GM23338 (cell line): ENCODE measurements at regions not wholly inside any gene's neighbourhood (a gene's known extent, or its start where the extent isn't known, plus 50 kb on each side); places are given as distances from the start of the nearest gene placed in this dataset.

Source experiments
- ATAC-seq: fragments of 200-7000 bp; cut with Tn5 transposase; 3 replicates; pipeline ENCODE4 v1.9.1; 2020
- DNase-seq: peaks from one replicate; pipeline ENCODE4 v3.0.0-alpha.2; 2015; ENCODE audit warnings: low spot score
- H2AFZ ChIP-seq: fragments of 200-600 bp; sonication (generic); 2 replicates; pipeline ENCODE4 v1.8.0; 2016; ENCODE audit warnings: antibody characterized with exemption, mild to moderate bottlenecking, moderate library complexity
- H3F3A ChIP-seq: fragments of 200-600 bp; sonication (generic); replicated peaks from 2 replicates; pipeline ENCODE4 v1.8.0; 2017; ENCODE audit warnings: antibody characterized with exemption, mixed run types, low read depth
- H3K27ac ChIP-seq: fragments of 200-600 bp; sonication (generic); 2 replicates; pipeline ENCODE4 v1.6.1; 2016; ENCODE audit warnings: low read depth
- H3K27me3 ChIP-seq: fragments of 200-600 bp; sonication (generic); 2 replicates; pipeline ENCODE4 v1.8.0; 2016; ENCODE audit warnings: mild to moderate bottlenecking, mixed run types, moderate library complexity; ENCODE audit not compliant: insufficient read depth
- H3K36me3 ChIP-seq: fragments of 200-600 bp; sonication (generic); 2 replicates; pipeline ENCODE4 v1.8.0; 2016; ENCODE audit warnings: mild to moderate bottlenecking; ENCODE audit not compliant: insufficient read depth
- H3K4me1 ChIP-seq: fragments of 200-600 bp; sonication (generic); 2 replicates; pipeline ENCODE4 v1.8.0; 2016; ENCODE audit warnings: mild to moderate bottlenecking, moderate library complexity; ENCODE audit not compliant: insufficient read depth
- H3K4me2 ChIP-seq: fragments of 200-600 bp; sonication (generic); 2 replicates; pipeline ENCODE4 v1.7.1; 2017; ENCODE audit warnings: mixed run types
- H3K4me3 ChIP-seq: fragments of 200-600 bp; sonication (generic); 2 replicates; pipeline ENCODE4 v1.6.1; 2016; ENCODE audit warnings: mixed run types
- H3K79me2 ChIP-seq: fragments of 200-600 bp; sonication (generic); replicated peaks from 2 replicates; pipeline ENCODE4 v1.8.0; 2017; ENCODE audit warnings: mild to moderate bottlenecking; ENCODE audit not compliant: insufficient read depth
- H3K9me2 ChIP-seq: fragments of 200-600 bp; sonication (generic); 2 replicates; pipeline ENCODE4 v1.8.0; 2017; ENCODE audit not compliant: insufficient read depth
- H4K20me1 ChIP-seq: fragments of 200-600 bp; sonication (generic); replicated peaks from 2 replicates; pipeline ENCODE4 v1.8.0; 2017; ENCODE audit warnings: mild to moderate bottlenecking; ENCODE audit not compliant: insufficient read depth
- H3K27ac Mint-ChIP-seq: 2 replicates; pipeline ENCODE4 v1.8.0; 2020; ENCODE audit warnings: inconsistent platforms, mild to moderate bottlenecking, moderate library complexity, mixed read lengths
- H3K27me3 Mint-ChIP-seq: 3 replicates; pipeline ENCODE4 v1.8.0; 2022; ENCODE audit warnings: low read depth, mild to moderate bottlenecking, moderate library complexity, mixed read lengths, inconsistent platforms; ENCODE audit not compliant: insufficient read depth, poor library complexity
- H3K36me3 Mint-ChIP-seq: 3 replicates; pipeline ENCODE4 v1.8.0; 2021; ENCODE audit warnings: low read depth, mild to moderate bottlenecking, inconsistent platforms, moderate library complexity, mixed read lengths
- H3K4me1 Mint-ChIP-seq: 3 replicates; pipeline ENCODE4 v1.8.0; 2020; ENCODE audit warnings: mild to moderate bottlenecking, inconsistent platforms, mixed read lengths
- H3K4me3 Mint-ChIP-seq: 3 replicates; pipeline ENCODE4 v1.8.0; 2021; ENCODE audit warnings: moderate library complexity, mild to moderate bottlenecking, inconsistent platforms, mixed read lengths
- H3K9me3 Mint-ChIP-seq: 3 replicates; pipeline ENCODE4 v1.8.0; 2020; ENCODE audit warnings: moderate library complexity, mild to moderate bottlenecking, inconsistent platforms, mixed read lengths
- EZH2 ChIP-seq: fragments of 200-600 bp; sonication (generic); IDR thresholded peaks from one replicate; pipeline ENCODE4 v1.8.0; 2017; ENCODE audit warnings: antibody characterized with exemption, mild to moderate bottlenecking, low read depth; ENCODE audit not compliant: unreplicated experiment
- EZH2phosphoT487 ChIP-seq: fragments of 200-600 bp; sonication (generic); IDR thresholded peaks from one replicate; pipeline ENCODE4 v1.8.1; 2018; ENCODE audit warnings: antibody characterized with exemption; ENCODE audit not compliant: unreplicated experiment
- JUNB ChIP-seq: IDR thresholded peaks from one replicate; pipeline ENCODE4 v1.6.1; 2016; ENCODE audit warnings: antibody characterized with exemption; ENCODE audit not compliant: unreplicated experiment
- NANOG ChIP-seq: IDR thresholded peaks from 2 replicates; pipeline ENCODE4 v1.6.1; 2016; ENCODE audit warnings: antibody characterized with exemption, borderline replicate concordance
- POLR2AphosphoS5 ChIP-seq: IDR thresholded peaks from 2 replicates; pipeline ENCODE4 v1.6.1; 2016; ENCODE audit warnings: antibody characterized with exemption, low read depth
- STAT1 ChIP-seq: IDR thresholded peaks from one replicate; pipeline ENCODE4 v1.6.1; 2016; ENCODE audit warnings: antibody characterized with exemption; ENCODE audit not compliant: unreplicated experiment
- ZNF114 ChIP-seq: fragments of 250-450 bp; sonication (Bioruptor Pico); IDR thresholded peaks from 2 replicates; pipeline ENCODE4 v1.5.0; 2020; ENCODE audit warnings: mild to moderate bottlenecking, moderate library complexity
- ZNF331 ChIP-seq: fragments of 250-450 bp; sonication (Bioruptor Pico); IDR thresholded peaks from 2 replicates; pipeline ENCODE4 v1.5.0; 2020; ENCODE audit warnings: low read depth, mild to moderate bottlenecking, moderate library complexity
- TF ChIP-seq, protein P1 (sequence below): IDR thresholded peaks from 2 replicates; pipeline ENCODE4 v1.6.1; 2016; ENCODE audit warnings: antibody characterized with exemption
- TF ChIP-seq, protein P2 (sequence below): IDR thresholded peaks from one replicate; pipeline ENCODE4 v1.6.1; 2018; ENCODE audit warnings: antibody characterized with exemption; ENCODE audit not compliant: unreplicated experiment
- TF ChIP-seq, protein P3 (sequence below): fragments of 250-450 bp; sonication (Bioruptor Pico); IDR thresholded peaks from 2 replicates; pipeline ENCODE4 v1.5.0; 2020; ENCODE audit warnings: mild to moderate bottlenecking, moderate library complexity
- TF ChIP-seq, protein P4 (sequence below), 2 experiments: fragments of 200-600 bp in 1 of 2; sonication (generic) in 1 of 2; conservative IDR thresholded peaks; 2 replicates each; pipeline versions ENCODE4 v1.5.1 to v1.6.1; 2016 to 2017; ENCODE audit warnings: antibody characterized with exemption in 2 of 2, low read depth in 2 of 2, mild to moderate bottlenecking in 2 of 2, moderate library complexity in 1 of 2

DNA sequence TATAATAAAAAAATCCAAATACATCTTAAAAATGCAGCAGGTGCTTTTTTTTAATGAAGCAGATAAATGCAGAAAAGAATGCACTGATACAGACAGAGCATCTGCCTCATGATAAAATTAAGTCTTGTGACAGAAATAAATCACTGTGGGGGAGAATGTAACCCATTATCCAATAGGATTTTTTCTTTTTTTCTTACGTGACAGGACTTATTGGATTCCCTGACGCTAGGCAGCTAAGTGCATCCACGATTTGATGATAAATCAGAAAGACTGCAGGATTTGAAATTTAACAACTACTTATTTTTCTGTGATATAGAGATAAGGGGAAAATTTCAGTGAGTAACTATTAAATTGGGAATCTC is 110.6 kb upstream of the PPARGC1A start:
- H4K20me1 ChIP-seq = no peaks in the 10 kb centered on the region
- DNase-seq = no peak
- Mint-ChIP-seq H3K36me3 (no peaks in the 10 kb centered on the region), H3K9me3 (no peaks in the 10 kb centered on the region; the same call in 2 of the 3 replicates), H3K4me3 (no peak overlapping the region), H3K4me1 (peaks cover 38% of the 10 kb centered on the region), H3K27me3 (peaks cover 1% of the 10 kb centered on the region), H3K27ac (no peak overlapping the region)
- no peaks in the 10 kb centered on the region for H3K36me3 ChIP-seq
- TF ChIP-seq, protein P1, sequence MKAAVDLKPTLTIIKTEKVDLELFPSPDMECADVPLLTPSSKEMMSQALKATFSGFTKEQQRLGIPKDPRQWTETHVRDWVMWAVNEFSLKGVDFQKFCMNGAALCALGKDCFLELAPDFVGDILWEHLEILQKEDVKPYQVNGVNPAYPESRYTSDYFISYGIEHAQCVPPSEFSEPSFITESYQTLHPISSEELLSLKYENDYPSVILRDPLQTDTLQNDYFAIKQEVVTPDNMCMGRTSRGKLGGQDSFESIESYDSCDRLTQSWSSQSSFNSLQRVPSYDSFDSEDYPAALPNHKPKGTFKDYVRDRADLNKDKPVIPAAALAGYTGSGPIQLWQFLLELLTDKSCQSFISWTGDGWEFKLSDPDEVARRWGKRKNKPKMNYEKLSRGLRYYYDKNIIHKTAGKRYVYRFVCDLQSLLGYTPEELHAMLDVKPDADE = no peak
- TF ChIP-seq, protein P2, sequence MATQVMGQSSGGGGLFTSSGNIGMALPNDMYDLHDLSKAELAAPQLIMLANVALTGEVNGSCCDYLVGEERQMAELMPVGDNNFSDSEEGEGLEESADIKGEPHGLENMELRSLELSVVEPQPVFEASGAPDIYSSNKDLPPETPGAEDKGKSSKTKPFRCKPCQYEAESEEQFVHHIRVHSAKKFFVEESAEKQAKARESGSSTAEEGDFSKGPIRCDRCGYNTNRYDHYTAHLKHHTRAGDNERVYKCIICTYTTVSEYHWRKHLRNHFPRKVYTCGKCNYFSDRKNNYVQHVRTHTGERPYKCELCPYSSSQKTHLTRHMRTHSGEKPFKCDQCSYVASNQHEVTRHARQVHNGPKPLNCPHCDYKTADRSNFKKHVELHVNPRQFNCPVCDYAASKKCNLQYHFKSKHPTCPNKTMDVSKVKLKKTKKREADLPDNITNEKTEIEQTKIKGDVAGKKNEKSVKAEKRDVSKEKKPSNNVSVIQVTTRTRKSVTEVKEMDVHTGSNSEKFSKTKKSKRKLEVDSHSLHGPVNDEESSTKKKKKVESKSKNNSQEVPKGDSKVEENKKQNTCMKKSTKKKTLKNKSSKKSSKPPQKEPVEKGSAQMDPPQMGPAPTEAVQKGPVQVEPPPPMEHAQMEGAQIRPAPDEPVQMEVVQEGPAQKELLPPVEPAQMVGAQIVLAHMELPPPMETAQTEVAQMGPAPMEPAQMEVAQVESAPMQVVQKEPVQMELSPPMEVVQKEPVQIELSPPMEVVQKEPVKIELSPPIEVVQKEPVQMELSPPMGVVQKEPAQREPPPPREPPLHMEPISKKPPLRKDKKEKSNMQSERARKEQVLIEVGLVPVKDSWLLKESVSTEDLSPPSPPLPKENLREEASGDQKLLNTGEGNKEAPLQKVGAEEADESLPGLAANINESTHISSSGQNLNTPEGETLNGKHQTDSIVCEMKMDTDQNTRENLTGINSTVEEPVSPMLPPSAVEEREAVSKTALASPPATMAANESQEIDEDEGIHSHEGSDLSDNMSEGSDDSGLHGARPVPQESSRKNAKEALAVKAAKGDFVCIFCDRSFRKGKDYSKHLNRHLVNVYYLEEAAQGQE = no peak
- no peak for TF ChIP-seq JUNB
- TF ChIP-seq, protein P3, sequence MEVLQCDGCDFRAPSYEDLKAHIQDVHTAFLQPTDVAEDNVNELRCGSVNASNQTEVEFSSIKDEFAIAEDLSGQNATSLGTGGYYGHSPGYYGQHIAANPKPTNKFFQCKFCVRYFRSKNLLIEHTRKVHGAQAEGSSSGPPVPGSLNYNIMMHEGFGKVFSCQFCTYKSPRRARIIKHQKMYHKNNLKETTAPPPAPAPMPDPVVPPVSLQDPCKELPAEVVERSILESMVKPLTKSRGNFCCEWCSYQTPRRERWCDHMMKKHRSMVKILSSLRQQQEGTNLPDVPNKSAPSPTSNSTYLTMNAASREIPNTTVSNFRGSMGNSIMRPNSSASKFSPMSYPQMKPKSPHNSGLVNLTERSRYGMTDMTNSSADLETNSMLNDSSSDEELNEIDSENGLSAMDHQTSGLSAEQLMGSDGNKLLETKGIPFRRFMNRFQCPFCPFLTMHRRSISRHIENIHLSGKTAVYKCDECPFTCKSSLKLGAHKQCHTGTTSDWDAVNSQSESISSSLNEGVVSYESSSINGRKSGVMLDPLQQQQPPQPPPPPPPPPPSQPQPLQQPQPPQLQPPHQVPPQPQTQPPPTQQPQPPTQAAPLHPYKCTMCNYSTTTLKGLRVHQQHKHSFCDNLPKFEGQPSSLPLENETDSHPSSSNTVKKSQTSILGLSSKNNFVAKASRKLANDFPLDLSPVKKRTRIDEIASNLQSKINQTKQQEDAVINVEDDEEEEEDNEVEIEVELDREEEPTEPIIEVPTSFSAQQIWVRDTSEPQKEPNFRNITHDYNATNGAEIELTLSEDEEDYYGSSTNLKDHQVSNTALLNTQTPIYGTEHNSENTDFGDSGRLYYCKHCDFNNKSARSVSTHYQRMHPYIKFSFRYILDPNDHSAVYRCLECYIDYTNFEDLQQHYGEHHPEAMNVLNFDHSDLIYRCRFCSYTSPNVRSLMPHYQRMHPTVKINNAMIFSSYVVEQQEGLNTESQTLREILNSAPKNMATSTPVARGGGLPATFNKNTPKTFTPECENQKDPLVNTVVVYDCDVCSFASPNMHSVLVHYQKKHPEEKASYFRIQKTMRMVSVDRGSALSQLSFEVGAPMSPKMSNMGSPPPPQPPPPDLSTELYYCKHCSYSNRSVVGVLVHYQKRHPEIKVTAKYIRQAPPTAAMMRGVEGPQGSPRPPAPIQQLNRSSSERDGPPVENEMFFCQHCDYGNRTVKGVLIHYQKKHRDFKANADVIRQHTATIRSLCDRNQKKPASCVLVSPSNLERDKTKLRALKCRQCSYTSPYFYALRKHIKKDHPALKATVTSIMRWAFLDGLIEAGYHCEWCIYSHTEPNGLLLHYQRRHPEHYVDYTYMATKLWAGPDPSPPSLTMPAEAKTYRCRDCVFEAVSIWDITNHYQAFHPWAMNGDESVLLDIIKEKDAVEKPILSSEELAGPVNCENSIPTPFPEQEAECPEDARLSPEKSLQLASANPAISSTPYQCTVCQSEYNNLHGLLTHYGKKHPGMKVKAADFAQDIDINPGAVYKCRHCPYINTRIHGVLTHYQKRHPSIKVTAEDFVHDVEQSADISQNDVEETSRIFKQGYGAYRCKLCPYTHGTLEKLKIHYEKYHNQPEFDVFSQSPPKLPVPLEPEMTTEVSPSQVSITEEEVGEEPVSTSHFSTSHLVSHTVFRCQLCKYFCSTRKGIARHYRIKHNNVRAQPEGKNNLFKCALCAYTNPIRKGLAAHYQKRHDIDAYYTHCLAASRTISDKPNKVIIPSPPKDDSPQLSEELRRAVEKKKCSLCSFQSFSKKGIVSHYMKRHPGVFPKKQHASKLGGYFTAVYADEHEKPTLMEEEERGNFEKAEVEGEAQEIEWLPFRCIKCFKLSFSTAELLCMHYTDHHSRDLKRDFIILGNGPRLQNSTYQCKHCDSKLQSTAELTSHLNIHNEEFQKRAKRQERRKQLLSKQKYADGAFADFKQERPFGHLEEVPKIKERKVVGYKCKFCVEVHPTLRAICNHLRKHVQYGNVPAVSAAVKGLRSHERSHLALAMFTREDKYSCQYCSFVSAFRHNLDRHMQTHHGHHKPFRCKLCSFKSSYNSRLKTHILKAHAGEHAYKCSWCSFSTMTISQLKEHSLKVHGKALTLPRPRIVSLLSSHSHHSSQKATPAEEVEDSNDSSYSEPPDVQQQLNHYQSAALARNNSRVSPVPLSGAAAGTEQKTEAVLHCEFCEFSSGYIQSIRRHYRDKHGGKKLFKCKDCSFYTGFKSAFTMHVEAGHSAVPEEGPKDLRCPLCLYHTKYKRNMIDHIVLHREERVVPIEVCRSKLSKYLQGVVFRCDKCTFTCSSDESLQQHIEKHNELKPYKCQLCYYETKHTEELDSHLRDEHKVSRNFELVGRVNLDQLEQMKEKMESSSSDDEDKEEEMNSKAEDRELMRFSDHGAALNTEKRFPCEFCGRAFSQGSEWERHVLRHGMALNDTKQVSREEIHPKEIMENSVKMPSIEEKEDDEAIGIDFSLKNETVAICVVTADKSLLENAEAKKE (CRISPR knock-in tag) = no peak
- no peak for TF ChIP-seq POLR2AphosphoS5
- no peak for TF ChIP-seq ZNF331 (CRISPR knock-in tag)
- TF ChIP-seq EZH2 = no peak
- no peak for TF ChIP-seq ZNF114 (CRISPR knock-in tag)
- TF ChIP-seq NANOG = no peak
- no peak for TF ChIP-seq EZH2phosphoT487
- TF ChIP-seq, protein P4, sequence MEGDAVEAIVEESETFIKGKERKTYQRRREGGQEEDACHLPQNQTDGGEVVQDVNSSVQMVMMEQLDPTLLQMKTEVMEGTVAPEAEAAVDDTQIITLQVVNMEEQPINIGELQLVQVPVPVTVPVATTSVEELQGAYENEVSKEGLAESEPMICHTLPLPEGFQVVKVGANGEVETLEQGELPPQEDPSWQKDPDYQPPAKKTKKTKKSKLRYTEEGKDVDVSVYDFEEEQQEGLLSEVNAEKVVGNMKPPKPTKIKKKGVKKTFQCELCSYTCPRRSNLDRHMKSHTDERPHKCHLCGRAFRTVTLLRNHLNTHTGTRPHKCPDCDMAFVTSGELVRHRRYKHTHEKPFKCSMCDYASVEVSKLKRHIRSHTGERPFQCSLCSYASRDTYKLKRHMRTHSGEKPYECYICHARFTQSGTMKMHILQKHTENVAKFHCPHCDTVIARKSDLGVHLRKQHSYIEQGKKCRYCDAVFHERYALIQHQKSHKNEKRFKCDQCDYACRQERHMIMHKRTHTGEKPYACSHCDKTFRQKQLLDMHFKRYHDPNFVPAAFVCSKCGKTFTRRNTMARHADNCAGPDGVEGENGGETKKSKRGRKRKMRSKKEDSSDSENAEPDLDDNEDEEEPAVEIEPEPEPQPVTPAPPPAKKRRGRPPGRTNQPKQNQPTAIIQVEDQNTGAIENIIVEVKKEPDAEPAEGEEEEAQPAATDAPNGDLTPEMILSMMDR (conservative IDR thresholded peaks at IDR 0.05; ENCODE audit: low read depth in 2 of 2) = no peak
- TF ChIP-seq STAT1 = no peak
- no peak overlapping the region for H3K4me3 ChIP-seq
- no peaks in the 10 kb centered on the region for H3F3A ChIP-seq
- H3K27me3 ChIP-seq = no peaks in the 10 kb centered on the region
- H3K79me2 ChIP-seq = no peaks in the 10 kb centered on the region
- H3K9me2 ChIP-seq = no peaks in the 10 kb centered on the region
- no peak overlapping the region for H2AFZ ChIP-seq
- H3K27ac ChIP-seq = no peak overlapping the region
- ATAC-seq = no peak
- H3K4me1 ChIP-seq = peaks cover 13% of the 10 kb centered on the region; the same call in 1 of the 2 replicates
- H3K4me2 ChIP-seq = no peak overlapping the region
